GM21381 (cell line): ENCODE measurements at regions not wholly inside any gene's neighbourhood (a gene's known extent, or its start where the extent isn't known, plus 50 kb on each side); places are given as distances from the start of the nearest gene placed in this dataset.

Experiments
- ATAC-seq: cut with Tn5 transposase; IDR thresholded peaks from one replicate; pipeline ENCODE4 v1.9.1; 2021; ENCODE audit warnings: mild to moderate bottlenecking, moderate library complexity; ENCODE audit not compliant: unreplicated experiment

- no peak for ATAC-seq
Observed at GRCh38 chr5:153432583-153432982, 57.9 kb upstream of the GRIA1 start.

GRCh38 chr5:153437251-153437650 lies 53.2 kb upstream of the GRIA1 start:
- ATAC-seq: no peak

- ATAC-seq: no peak
Observed at GRCh38 chr5:153439130-153439529, 51.3 kb upstream of the GRIA1 start.
